HG03196 (cell line): ENCODE measurements at regions not wholly inside any gene's neighbourhood (a gene's known extent, or its start where the extent isn't known, plus 50 kb on each side); places are given as distances from the start of the nearest gene placed in this dataset.

Experiments
- ATAC-seq: cut with Tn5 transposase; IDR thresholded peaks from one replicate; pipeline ENCODE4 v1.9.1; 2021; ENCODE audit not compliant: unreplicated experiment

- ATAC-seq = no peak
Observed at GRCh38 chr7:54955296-54955695, 63.5 kb upstream of the EGFR start.

GRCh38 chr7:54955696-54956420, 63.0 kb upstream of the EGFR start:
- ATAC-seq = no peak

- no peak for ATAC-seq
Observed at GRCh38 chr7:54956865-54957264, 62.0 kb upstream of the EGFR start.

- ATAC-seq = peak; percentile 51
Observed at GRCh38 chr7:54960517-54960916, 58.3 kb upstream of the EGFR start.

GRCh38 chr7:54961391-54961790, 57.4 kb upstream of the EGFR start:
- no peak for ATAC-seq

GRCh38 chr7:54963155-54963554, 55.7 kb upstream of the EGFR start:
- no peak for ATAC-seq

GRCh38 chr7:54964136-54964535, 54.7 kb upstream of the EGFR start:
- no peak for ATAC-seq

- ATAC-seq = no peak
Observed at GRCh38 chr7:54967377-54967776, 51.4 kb upstream of the EGFR start.

- no peak for ATAC-seq
Observed at GRCh38 chr7:54968018-54968417, 50.8 kb upstream of the EGFR start.
